ENCODE measurements at regions not wholly inside any gene's neighbourhood (a gene's known extent, or its start where the extent isn't known, plus 50 kb on each side); places are given as distances from the start of the nearest gene placed in this dataset.

- DNase-seq: no peak
Measured at GRCh38 chr6:90434094-90434493, 137.5 kb upstream of the BACH2 start.

GRCh38 chr6:90432937-90433336, 136.3 kb upstream of the BACH2 start:
- no peak for DNase-seq

GRCh38 chr6:90432041-90432775, 135.6 kb upstream of the BACH2 start:
- no peak for DNase-seq

GRCh38 chr6:90431576-90431975, 134.9 kb upstream of the BACH2 start:
- no peak for DNase-seq

GRCh38 chr6:90429713-90430112, 133.1 kb upstream of the BACH2 start:
- DNase-seq: no peak

- DNase-seq: no peak
Measured at GRCh38 chr6:90428514-90428913, 131.9 kb upstream of the BACH2 start.

GRCh38 chr6:90425161-90425641, 128.6 kb upstream of the BACH2 start:
- DNase-seq: peak; percentile 63

- DNase-seq: peak; percentile 20
Measured at GRCh38 chr6:90424580-90424979, 127.9 kb upstream of the BACH2 start.

- DNase-seq: no peak
Measured at GRCh38 chr6:90421666-90422065, 125.0 kb upstream of the BACH2 start.

GRCh38 chr6:90420500-90420899, 123.9 kb upstream of the BACH2 start:
- DNase-seq: no peak

GRCh38 chr6:90417385-90417784, 120.7 kb upstream of the BACH2 start:
- DNase-seq: no peak

GRCh38 chr6:90416322-90416721, 119.7 kb upstream of the BACH2 start:
- no peak for DNase-seq

GRCh38 chr6:90415178-90415577, 118.5 kb upstream of the BACH2 start:
- no peak for DNase-seq

- no peak for DNase-seq
Measured at GRCh38 chr6:90414352-90414751, 117.7 kb upstream of the BACH2 start.

- DNase-seq: peak; percentile 94
Measured at GRCh38 chr6:90413867-90414266, 117.2 kb upstream of the BACH2 start.

GRCh38 chr6:90413396-90413795, 116.8 kb upstream of the BACH2 start:
- no peak for DNase-seq

GRCh38 chr6:90412538-90413369, 116.1 kb upstream of the BACH2 start:
- DNase-seq: no peak

GRCh38 chr6:90411292-90411781, 114.7 kb upstream of the BACH2 start:
- peak; percentile 81 for DNase-seq

- no peak for DNase-seq
Measured at GRCh38 chr6:90409700-90410099, 113.1 kb upstream of the BACH2 start.

GRCh38 chr6:90406957-90407356, 110.3 kb upstream of the BACH2 start:
- DNase-seq: no peak

GRCh38 chr6:90406142-90406794, 109.6 kb upstream of the BACH2 start:
- DNase-seq: peak; percentile 42

- no peak for DNase-seq
Measured at GRCh38 chr6:90403489-90404381, 107.1 kb upstream of the BACH2 start.
